HG03558 (cell line): ENCODE measurements at regions not wholly inside any gene's neighbourhood (a gene's known extent, or its start where the extent isn't known, plus 50 kb on each side); places are given as distances from the start of the nearest gene placed in this dataset.

Experiments
- ATAC-seq: cut with Tn5 transposase; IDR thresholded peaks from one replicate; pipeline ENCODE4 v1.9.1; 2021; ENCODE audit warnings: moderate number of reproducible peaks; ENCODE audit not compliant: unreplicated experiment; ENCODE audit errors: extremely low read depth

GRCh38 chr9:1319436-1319835, 269.3 kb downstream of the DMRT2 start:
- no peak for ATAC-seq

GRCh38 chr9:1320051-1320557, 269.9 kb downstream of the DMRT2 start:
- no peak for ATAC-seq

GRCh38 chr9:1320607-1321195, 270.5 kb downstream of the DMRT2 start:
- no peak for ATAC-seq

GRCh38 chr9:1327467-1327866, 277.3 kb downstream of the DMRT2 start:
- no peak for ATAC-seq

GRCh38 chr9:1328341-1328740, 278.2 kb downstream of the DMRT2 start:
- no peak for ATAC-seq

GRCh38 chr9:1331546-1332038, 281.4 kb downstream of the DMRT2 start:
- no peak for ATAC-seq

GRCh38 chr9:1332156-1332555, 282.0 kb downstream of the DMRT2 start:
- ATAC-seq: no peak

- no peak for ATAC-seq
These were observed 285.0 kb downstream of the DMRT2 start for GRCh38 chr9:1335174-1335573.

GRCh38 chr9:1337169-1337568, 287.0 kb downstream of the DMRT2 start:
- no peak for ATAC-seq

GRCh38 chr9:1340390-1340789, 290.2 kb downstream of the DMRT2 start:
- ATAC-seq: no peak

- no peak for ATAC-seq
These were observed 303.1 kb downstream of the DMRT2 start for GRCh38 chr9:1353291-1353690.

GRCh38 chr9:1354086-1354485, 303.9 kb downstream of the DMRT2 start:
- no peak for ATAC-seq

GRCh38 chr9:1354606-1355005, 304.4 kb downstream of the DMRT2 start:
- no peak for ATAC-seq

GRCh38 chr9:1355656-1356055, 305.5 kb downstream of the DMRT2 start:
- ATAC-seq: no peak

- no peak for ATAC-seq
These were observed 312.7 kb downstream of the DMRT2 start for GRCh38 chr9:1362845-1363244.

- ATAC-seq: no peak
These were observed 316.1 kb downstream of the DMRT2 start for GRCh38 chr9:1366276-1366675.

GRCh38 chr9:1369297-1369696, 319.1 kb downstream of the DMRT2 start:
- no peak for ATAC-seq

GRCh38 chr9:1373445-1373844, 323.3 kb downstream of the DMRT2 start:
- ATAC-seq: no peak

GRCh38 chr9:1383899-1384455, 333.8 kb downstream of the DMRT2 start:
- ATAC-seq: no peak

GRCh38 chr9:1384816-1385215, 334.7 kb downstream of the DMRT2 start:
- no peak for ATAC-seq

- no peak for ATAC-seq
These were observed 336.3 kb downstream of the DMRT2 start for GRCh38 chr9:1386420-1386819.

- no peak for ATAC-seq
These were observed 338.1 kb downstream of the DMRT2 start for GRCh38 chr9:1388216-1388615.
